Smooth muscle cell (in vitro differentiated cells): ENCODE measurements at regions not wholly inside any gene's neighbourhood (a gene's known extent, or its start where the extent isn't known, plus 50 kb on each side); places are given as distances from the start of the nearest gene placed in this dataset.

ENCODE experiments used
- DNase-seq: peaks from one replicate; lab custom pipeline; 2025; ENCODE audit not compliant: unreplicated experiment; lab: John Stamatoyannopoulos, UW
- H2AFZ ChIP-seq: fragments of 200-600 bp; sonication (generic); 2 replicates; pipeline ENCODE4 v1.6.0; 2016; ENCODE audit warnings: antibody characterized with exemption, low read depth, mild to moderate bottlenecking
- H3F3A ChIP-seq: fragments of 200-600 bp; sonication (generic); 2 replicates; pipeline ENCODE4 v1.6.0; 2017; ENCODE audit warnings: antibody characterized with exemption, low read depth
- H3K27ac ChIP-seq: fragments of 200-600 bp; sonication (generic); 2 replicates; pipeline ENCODE4 v1.5.1; 2016; ENCODE audit warnings: low read depth, mild to moderate bottlenecking
- H3K27me3 ChIP-seq: fragments of 200-600 bp; sonication (generic); 2 replicates; pipeline ENCODE4 v1.6.1; 2016; ENCODE audit warnings: low read depth, mild to moderate bottlenecking
- H3K36me3 ChIP-seq: fragments of 200-600 bp; sonication (generic); 2 replicates; pipeline ENCODE4 v1.5.1; 2016; ENCODE audit warnings: low read depth
- H3K4me1 ChIP-seq: fragments of 200-600 bp; sonication (generic); 2 replicates; pipeline ENCODE4 v1.5.1; 2016; ENCODE audit warnings: low read depth
- H3K4me2 ChIP-seq: fragments of 200-600 bp; sonication (generic); 2 replicates; pipeline ENCODE4 v1.6.0; 2016; ENCODE audit warnings: mild to moderate bottlenecking
- H3K4me3 ChIP-seq: fragments of 200-600 bp; sonication (generic); 2 replicates; pipeline ENCODE4 v1.5.1; 2016; ENCODE audit warnings: mild to moderate bottlenecking
- H3K79me2 ChIP-seq: fragments of 200-600 bp; sonication (generic); 2 replicates; pipeline ENCODE4 v1.6.0; 2016; ENCODE audit warnings: low read depth, mild to moderate bottlenecking
- H3K9ac ChIP-seq: fragments of 200-600 bp; sonication (generic); 2 replicates; pipeline ENCODE4 v1.6.0; 2016; ENCODE audit warnings: low read depth
- H3K9me3 ChIP-seq: fragments of 200-600 bp; sonication (generic); replicated peaks from 2 replicates; pipeline ENCODE4 v1.5.1; 2016; ENCODE audit warnings: low read depth
- H4K20me1 ChIP-seq: fragments of 200-600 bp; sonication (generic); 2 replicates; pipeline ENCODE4 v1.6.0; 2016; ENCODE audit warnings: low read depth
- WGBS: methylation state at CpG from one replicate; pipeline ENCODE4 v1.1.7; 2016; ENCODE audit warnings: low lambda C conversion rate; 5-methylcytosine and 5-hydroxymethylcytosine counted together
- TF ChIP-seq, protein P1 (sequence below): fragments of 200-600 bp; sonication (generic); IDR thresholded peaks from 2 replicates; pipeline ENCODE4 v1.5.1; 2017; ENCODE audit warnings: borderline replicate concordance, mild to moderate bottlenecking, antibody characterized with exemption; ENCODE audit not compliant: insufficient read depth, poor library complexity, severe bottlenecking

DNA sequence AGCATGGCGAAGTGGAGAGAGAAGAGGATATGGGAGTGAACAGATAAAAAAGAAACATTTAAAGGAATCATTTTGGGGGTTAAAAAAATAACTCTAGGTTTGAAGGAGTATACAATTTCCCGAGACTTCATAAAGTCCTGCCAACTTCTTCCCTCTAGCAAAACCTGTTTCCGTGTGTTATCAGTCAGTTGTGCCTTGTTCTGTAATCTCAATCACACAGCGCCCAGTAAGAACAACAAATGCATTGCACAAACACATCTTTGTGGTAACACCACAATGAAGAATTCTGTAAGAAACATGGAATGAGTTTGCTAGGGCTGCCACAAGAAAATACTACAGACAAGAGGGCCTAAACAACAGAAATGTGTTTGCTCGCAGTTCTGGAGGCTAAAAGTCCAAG is 144.7 kb upstream of the FUT8 start:
- no peaks in the 10 kb centered on the region for H3K36me3 ChIP-seq
- no peaks in the 10 kb centered on the region for H3K4me1 ChIP-seq
- H3K4me2 ChIP-seq = no peak overlapping the region
- WGBS = 83% methylated on average over 5 of the region's 5 CpGs
- no peaks in the 10 kb centered on the region for H3F3A ChIP-seq
- H2AFZ ChIP-seq = no peak overlapping the region
- H3K79me2 ChIP-seq = no peaks in the 10 kb centered on the region
- no peaks in the 10 kb centered on the region for H3K9me3 ChIP-seq
- no peaks in the 10 kb centered on the region for H3K27me3 ChIP-seq
- H4K20me1 ChIP-seq = no peaks in the 10 kb centered on the region
- DNase-seq = no peak
- TF ChIP-seq, protein P1, sequence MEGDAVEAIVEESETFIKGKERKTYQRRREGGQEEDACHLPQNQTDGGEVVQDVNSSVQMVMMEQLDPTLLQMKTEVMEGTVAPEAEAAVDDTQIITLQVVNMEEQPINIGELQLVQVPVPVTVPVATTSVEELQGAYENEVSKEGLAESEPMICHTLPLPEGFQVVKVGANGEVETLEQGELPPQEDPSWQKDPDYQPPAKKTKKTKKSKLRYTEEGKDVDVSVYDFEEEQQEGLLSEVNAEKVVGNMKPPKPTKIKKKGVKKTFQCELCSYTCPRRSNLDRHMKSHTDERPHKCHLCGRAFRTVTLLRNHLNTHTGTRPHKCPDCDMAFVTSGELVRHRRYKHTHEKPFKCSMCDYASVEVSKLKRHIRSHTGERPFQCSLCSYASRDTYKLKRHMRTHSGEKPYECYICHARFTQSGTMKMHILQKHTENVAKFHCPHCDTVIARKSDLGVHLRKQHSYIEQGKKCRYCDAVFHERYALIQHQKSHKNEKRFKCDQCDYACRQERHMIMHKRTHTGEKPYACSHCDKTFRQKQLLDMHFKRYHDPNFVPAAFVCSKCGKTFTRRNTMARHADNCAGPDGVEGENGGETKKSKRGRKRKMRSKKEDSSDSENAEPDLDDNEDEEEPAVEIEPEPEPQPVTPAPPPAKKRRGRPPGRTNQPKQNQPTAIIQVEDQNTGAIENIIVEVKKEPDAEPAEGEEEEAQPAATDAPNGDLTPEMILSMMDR = no peak
- H3K27ac ChIP-seq = no peak overlapping the region
- H3K9ac ChIP-seq = no peak overlapping the region
- H3K4me3 ChIP-seq = no peak overlapping the region

DNA sequence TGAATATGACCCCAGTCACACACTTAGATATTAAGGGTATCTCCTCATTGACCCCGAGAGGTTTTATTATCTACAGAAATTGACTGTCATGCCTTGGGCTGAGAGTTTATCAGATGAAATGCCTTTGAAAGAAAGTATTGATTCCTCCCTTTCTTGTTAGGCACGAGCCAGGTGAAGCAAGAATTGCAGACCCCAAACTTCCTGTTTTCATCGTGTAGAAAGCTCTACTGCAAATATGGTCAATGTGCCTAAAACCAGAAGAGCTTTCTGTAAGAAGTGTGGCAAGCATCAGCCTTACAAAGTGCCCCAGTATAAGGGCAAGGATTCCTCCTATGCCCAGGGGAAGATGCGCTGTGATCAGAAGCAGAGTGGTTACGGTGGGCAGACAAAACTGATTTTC is 143.9 kb upstream of the FUT8 start:
- TF ChIP-seq, protein P1 = no peak
- H3K4me2 ChIP-seq = no peak overlapping the region
- H4K20me1 ChIP-seq = no peaks in the 10 kb centered on the region
- no peaks in the 10 kb centered on the region for H3F3A ChIP-seq
- H3K36me3 ChIP-seq = no peaks in the 10 kb centered on the region
- no peak overlapping the region for H3K27ac ChIP-seq
- DNase-seq = no peak
- H3K79me2 ChIP-seq = no peaks in the 10 kb centered on the region
- no peaks in the 10 kb centered on the region for H3K27me3 ChIP-seq
- WGBS = 91% methylated on average over 5 of the region's 5 CpGs
- no peak overlapping the region for H3K9ac ChIP-seq
- H2AFZ ChIP-seq = no peak overlapping the region
- H3K4me1 ChIP-seq = no peaks in the 10 kb centered on the region
- H3K4me3 ChIP-seq = no peak overlapping the region
- no peaks in the 10 kb centered on the region for H3K9me3 ChIP-seq

DNA sequence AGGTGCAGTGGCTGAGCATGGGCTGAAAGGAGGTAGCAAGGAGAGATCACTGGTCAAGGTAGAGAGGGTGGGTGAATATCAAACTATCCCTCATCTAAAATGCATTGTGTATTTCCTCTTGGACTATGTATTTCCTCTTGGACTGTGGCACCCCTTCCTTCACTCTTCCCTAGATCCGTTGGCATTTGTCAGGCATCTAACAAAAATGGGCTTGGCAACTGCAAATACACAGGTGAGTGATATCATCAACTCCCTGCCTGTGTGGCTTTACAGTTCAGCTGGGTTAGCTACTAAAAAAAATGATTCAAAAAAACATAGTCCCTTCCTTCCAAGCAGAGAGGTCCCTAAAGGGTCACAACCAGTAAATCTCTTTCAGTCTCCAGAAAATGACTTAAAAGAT is 142.8 kb upstream of the FUT8 start:
- no peak overlapping the region for H3K9ac ChIP-seq
- H3F3A ChIP-seq = no peaks in the 10 kb centered on the region
- DNase-seq = no peak
- no peaks in the 10 kb centered on the region for H3K9me3 ChIP-seq
- H2AFZ ChIP-seq = no peak overlapping the region
- H4K20me1 ChIP-seq = no peaks in the 10 kb centered on the region
- no peak overlapping the region for H3K4me3 ChIP-seq
- TF ChIP-seq, protein P1 = no peak
- no peaks in the 10 kb centered on the region for H3K27me3 ChIP-seq
- whole genome bisulfite sequencing = 94% methylated on average over 1 of the region's 1 CpG
- H3K4me2 ChIP-seq = no peak overlapping the region
- H3K27ac ChIP-seq = no peak overlapping the region
- H3K4me1 ChIP-seq = no peaks in the 10 kb centered on the region
- no peaks in the 10 kb centered on the region for H3K36me3 ChIP-seq
- H3K79me2 ChIP-seq = no peaks in the 10 kb centered on the region

DNA sequence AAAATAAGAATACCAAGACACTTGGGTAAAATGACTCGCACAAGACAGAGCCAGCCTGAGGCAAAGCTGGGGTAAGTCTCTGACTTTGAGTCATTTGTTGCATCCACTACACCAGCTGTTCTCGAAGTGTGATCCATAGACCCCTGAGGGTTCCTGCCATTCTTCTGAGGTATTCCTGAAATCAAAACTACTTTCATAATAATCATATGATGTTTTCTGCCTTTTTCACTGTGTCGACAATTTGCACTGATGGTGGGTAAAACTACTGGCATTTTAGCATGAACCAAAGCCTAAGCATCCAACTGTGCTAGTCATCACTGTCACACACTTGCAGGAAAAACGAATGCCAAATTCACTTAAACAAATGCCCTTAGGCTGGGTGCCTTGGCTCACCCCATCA is 135.5 kb upstream of the FUT8 start:
- Histone ChIP-seq H3K4me2 (no peak overlapping the region), H3K9me3 (no peaks in the 10 kb centered on the region), H3K79me2 (no peaks in the 10 kb centered on the region), H3K36me3 (no peaks in the 10 kb centered on the region), H3K27ac (no peak overlapping the region), H3F3A (no peaks in the 10 kb centered on the region), H3K9ac (no peak overlapping the region), H3K4me1 (peaks cover 24% of the 10 kb centered on the region), H4K20me1 (no peaks in the 10 kb centered on the region), H3K27me3 (no peaks in the 10 kb centered on the region), H2AFZ (no peak overlapping the region), H3K4me3 (no peak overlapping the region)
- no peak for DNase-seq
- TF ChIP-seq, protein P1 = no peak
- 69% methylated on average over 4 of the region's 4 CpGs for WGBS
